ENCODE measurements at regions not wholly inside any gene's neighbourhood (a gene's known extent, or its start where the extent isn't known, plus 50 kb on each side); places are given as distances from the start of the nearest gene placed in this dataset.

GRCh38 chr9:100697339-100697738, 119.5 kb downstream of the CAVIN4 start:
- TF ChIP-seq, protein P1, sequence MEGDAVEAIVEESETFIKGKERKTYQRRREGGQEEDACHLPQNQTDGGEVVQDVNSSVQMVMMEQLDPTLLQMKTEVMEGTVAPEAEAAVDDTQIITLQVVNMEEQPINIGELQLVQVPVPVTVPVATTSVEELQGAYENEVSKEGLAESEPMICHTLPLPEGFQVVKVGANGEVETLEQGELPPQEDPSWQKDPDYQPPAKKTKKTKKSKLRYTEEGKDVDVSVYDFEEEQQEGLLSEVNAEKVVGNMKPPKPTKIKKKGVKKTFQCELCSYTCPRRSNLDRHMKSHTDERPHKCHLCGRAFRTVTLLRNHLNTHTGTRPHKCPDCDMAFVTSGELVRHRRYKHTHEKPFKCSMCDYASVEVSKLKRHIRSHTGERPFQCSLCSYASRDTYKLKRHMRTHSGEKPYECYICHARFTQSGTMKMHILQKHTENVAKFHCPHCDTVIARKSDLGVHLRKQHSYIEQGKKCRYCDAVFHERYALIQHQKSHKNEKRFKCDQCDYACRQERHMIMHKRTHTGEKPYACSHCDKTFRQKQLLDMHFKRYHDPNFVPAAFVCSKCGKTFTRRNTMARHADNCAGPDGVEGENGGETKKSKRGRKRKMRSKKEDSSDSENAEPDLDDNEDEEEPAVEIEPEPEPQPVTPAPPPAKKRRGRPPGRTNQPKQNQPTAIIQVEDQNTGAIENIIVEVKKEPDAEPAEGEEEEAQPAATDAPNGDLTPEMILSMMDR (IDR thresholded peaks at IDR 0.05) = no peak
- no peak for TF ChIP-seq POLR2A (IDR thresholded peaks at IDR 0.05)

Data from thyroid gland (tissue), 4 donors.